HG02763 (cell line): ENCODE measurements at regions not wholly inside any gene's neighbourhood (a gene's known extent, or its start where the extent isn't known, plus 50 kb on each side); places are given as distances from the start of the nearest gene placed in this dataset.
"Not testable (repeated sequence)": the region's sequence is repeated elsewhere in the genome, so short reads cannot be mapped to it uniquely, and the experiment has no call there.

ENCODE experiments used
- ATAC-seq: cut with Tn5 transposase; IDR thresholded peaks from one replicate; pipeline ENCODE4 v1.9.1; 2021; ENCODE audit warnings: mild to moderate bottlenecking, moderate library complexity; ENCODE audit not compliant: unreplicated experiment

DNA sequence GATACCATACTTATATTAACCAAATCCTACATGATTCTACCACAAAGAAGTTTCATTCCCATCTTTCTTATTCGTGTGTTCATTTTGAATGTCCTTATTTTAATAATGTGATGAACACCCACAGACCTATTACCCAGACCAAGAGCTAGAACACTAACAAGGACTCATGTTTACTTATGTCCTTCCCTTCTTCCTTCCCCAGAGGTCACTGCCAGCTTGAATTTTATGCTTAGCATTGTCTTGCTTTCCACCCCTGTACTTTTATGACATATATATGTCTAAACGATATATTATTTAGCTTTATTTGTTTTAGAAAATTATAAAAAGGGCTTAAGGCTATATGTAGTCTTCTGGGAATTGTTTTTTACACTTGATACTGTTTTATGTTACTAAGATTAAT is 238.6 kb downstream of the LRIG3 start:
- no peak for ATAC-seq

DNA sequence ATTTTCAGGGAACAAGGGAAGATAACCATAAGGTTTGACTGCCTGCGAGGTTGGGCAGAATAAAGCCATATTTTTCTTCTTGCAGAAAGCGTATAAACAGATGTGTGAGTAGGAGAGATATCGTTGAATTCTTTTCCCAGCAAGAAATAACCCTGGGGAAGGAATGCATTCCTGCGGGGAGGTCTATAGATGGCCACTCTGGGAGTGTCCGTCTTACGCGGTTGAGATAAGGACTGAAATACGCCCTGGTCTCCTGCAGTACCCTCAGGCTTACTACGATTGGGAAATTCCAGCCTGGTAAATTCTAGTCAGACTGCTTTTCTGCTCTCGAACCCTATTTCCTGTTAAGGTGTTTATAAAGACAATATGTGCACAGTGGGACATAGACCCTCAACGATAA is 225.0 kb downstream of the LRIG3 start:
- ATAC-seq: no peak

DNA sequence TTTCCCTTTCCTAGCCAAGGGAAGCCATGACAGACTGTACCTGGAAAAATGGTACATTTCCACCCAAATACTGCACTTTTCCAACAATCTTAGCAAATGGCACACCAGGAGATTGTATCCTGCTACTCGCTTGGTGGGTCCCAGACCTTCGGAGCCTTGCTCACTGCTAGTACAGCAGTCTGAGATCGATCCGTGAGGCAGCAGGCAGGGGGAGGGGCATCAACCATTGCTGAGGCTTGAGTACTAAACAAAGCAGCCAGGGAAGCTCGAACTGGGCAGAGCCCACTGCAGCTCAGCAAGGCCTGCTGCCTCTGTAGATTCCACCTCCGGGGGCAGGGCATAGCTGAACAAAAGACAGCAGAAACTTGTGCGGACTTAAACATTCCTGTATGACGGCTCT is 218.8 kb downstream of the LRIG3 start:
- no peak for ATAC-seq

DNA sequence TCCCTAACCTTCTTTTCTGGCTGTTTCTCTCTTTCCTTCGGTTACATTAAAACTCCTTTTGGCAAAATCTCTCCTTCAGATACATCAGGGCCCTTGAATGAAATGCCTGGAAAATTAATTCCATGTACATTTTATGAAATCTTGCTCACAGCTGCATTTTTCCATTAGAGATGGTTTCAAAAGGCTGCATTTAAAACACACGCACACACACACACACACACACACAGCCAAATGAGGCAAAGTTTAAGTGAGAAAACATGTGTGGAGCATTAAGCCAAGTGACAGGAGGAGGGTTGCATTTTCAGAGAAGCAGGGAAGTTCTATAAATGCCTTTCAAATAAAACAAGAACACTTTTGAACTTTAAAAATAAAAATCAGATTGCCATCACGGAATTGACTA is 216.4 kb downstream of the LRIG3 start:
- no peak for ATAC-seq

GRCh38 chr12:58704770-58705169 is 215.5 kb downstream of the LRIG3 start:
- not testable (repeated sequence) for ATAC-seq

- no peak for ATAC-seq
Observed at GRCh38 chr12:58710901-58711300, 209.4 kb downstream of the LRIG3 start.

DNA sequence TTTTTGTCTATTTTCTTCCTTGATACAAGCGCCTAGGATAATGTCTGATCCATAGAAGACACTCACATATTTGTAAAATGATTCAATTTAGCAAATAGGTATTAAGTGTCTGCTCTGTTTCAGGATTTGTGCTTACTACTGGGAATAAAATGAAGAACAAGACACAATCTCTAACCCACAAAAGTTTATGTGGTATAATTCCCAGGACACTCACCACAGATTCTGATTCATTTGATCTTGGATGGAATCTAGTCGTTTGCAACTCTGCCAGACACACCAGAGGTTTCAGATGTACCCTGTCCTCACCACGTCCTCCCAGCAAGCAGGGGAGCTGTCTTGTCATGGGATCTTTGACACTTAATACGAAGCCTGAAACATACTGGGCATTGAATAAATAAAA is 208.3 kb downstream of the LRIG3 start:
- no peak for ATAC-seq

DNA sequence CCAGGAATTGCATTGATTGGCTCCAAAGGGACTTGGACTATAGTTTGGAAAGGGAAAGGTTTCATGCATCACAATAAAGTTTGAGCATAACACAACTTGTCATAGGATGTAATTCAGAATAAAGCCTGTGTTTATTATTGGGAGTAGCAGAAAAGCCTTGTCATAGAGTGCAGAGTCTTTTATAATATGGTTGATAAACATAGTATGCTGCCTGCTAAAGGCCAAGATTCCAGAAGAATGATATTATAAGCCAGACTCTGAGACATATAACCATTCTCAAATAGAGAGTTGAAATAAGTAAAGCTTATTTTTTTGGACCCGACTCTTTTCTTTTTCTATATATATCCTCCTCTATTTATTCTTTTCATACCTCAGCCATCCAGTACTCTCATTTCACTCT is 207.3 kb downstream of the LRIG3 start:
- ATAC-seq: no peak

GRCh38 chr12:58719161-58719560 is 201.1 kb downstream of the LRIG3 start:
- no peak for ATAC-seq

DNA sequence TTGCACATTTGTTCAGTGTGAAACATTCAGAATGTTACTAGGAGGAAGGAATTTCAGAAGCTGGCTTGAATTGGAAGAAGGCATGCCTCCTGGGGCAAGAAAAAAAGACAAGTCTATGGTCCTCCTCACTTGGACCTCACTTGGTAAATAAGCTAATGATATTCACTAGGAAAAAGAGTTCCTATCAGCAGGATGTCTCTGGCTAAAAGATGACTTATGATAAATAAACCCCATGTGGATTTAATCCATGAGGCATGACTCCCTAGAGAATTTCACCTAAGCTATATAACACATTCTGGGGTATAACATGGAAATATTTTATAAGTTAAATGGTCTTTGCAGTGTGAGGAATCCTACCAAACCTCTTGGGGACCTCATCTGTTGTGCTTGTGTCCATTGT is 199.9 kb downstream of the LRIG3 start:
- ATAC-seq: no peak

DNA sequence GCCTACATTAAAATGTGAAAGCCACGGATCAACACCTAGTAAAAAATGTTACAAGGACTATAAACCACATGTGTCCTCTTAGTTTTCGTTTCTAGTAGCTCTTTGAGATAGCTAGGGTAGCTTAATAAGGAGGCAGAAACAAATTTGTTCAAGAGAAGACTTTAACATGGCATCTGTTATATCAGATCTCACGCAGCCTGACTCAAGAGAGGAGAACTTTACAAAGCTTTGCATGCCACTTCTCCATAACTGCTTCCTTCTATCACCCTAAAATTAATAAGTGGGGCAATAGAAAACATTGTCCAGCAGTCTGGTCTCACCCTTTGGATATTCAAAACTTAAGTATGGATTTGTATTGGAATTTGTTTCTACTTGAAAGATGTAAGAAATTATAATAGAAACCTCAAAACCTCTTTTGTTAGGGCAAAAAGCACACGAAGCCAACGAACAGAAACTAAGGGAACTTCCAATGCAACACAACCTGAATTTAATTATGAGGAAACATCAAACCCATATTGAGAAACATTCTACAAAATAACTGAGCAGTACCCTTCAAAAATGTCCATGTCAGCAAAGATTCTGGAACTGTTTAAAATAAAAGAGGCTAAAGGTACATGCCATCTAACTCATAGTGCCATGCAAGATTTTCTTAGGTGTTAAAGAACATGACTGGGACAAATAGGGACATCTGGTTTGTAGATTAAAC is 194.8 kb downstream of the LRIG3 start:
- no peak for ATAC-seq

DNA sequence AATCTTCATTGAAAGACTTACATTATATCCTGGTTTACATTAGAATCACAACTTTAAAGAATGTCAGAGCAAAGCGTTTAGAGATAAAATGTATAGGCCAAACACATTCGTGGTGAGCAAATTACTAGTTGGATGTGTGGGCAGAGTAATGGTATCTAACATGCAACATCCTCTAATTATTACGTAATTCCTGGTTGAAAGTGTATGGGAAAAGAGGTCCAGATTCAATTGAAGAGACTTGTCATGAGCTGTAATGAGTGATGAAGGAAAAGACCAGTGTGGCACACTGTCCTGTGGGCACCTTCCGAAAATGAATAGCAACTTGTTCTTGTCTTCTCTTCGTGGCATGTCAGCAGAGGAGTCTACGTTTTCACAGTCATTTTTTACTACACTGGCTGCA is 192.8 kb downstream of the LRIG3 start:
- no peak for ATAC-seq

GRCh38 chr12:58728397-58728796 is 191.9 kb downstream of the LRIG3 start:
- ATAC-seq: no peak

DNA sequence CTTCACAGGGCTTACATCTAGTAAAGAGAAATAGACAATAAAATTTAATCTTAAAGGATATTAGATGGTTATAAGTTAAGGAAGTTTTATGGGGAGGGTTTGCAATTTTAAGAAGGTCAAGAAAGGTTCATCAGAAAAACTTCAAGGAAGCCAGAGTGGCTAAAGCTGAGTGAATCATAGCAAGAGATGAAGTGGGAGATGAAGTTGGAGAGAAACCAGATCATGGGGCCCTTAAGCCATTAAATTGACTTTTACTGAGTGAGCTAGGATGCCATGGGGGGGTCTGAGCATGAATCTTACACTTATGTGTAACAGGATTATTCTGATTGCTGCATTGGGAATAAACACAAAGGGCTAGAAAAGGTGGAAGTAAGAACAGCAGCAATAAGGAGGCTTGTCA is 189.2 kb downstream of the LRIG3 start:
- no peak for ATAC-seq

GRCh38 chr12:58732894-58733293 is 187.4 kb downstream of the LRIG3 start:
- ATAC-seq: no peak

DNA sequence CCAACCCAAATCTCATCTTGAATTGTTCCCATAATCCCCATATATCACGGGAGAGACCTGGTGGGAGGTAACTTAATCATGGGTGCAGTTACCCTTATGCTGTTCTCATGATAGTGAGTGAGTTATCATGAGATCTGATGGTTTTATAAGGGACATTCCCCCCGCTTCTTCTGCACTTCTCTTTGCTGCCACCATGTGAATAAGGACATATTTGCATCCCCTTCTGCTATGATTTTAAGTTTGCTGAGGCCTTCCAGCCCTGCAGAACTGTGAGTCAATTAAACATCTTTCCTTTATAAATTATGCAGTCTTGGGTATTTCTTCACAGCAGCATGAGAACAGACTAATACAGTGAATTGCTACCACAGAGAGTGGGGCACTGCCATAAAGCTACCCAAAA is 179.1 kb downstream of the LRIG3 start:
- no peak for ATAC-seq

- ATAC-seq: no peak
Observed at GRCh38 chr12:58745348-58746125, 174.8 kb downstream of the LRIG3 start.

GRCh38 chr12:58747533-58747932 is 172.8 kb downstream of the LRIG3 start:
- ATAC-seq: no peak

GRCh38 chr12:58750484-58750883 is 169.8 kb downstream of the LRIG3 start:
- ATAC-seq: no peak

DNA sequence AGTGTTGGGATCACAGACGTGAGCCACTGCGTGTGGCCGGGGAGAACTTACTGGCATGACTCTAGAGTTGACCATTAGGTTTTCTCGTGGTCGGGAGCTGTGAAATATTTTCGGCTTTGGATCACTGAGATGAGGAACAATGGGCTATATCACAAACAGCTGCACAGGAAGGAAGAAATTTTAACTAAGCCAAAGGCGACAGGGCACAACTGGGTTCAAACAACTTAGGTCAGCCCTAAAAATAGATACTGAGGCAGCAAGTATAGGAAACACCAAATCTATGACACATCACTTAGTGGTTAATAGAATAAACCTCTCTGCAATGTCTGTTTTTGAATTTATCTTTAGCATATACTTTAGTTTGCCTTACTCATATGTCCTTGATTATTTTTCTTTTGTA is 162.9 kb downstream of the LRIG3 start:
- no peak for ATAC-seq

GRCh38 chr12:58759745-58760144 is 160.6 kb downstream of the LRIG3 start:
- not testable (repeated sequence) for ATAC-seq

DNA sequence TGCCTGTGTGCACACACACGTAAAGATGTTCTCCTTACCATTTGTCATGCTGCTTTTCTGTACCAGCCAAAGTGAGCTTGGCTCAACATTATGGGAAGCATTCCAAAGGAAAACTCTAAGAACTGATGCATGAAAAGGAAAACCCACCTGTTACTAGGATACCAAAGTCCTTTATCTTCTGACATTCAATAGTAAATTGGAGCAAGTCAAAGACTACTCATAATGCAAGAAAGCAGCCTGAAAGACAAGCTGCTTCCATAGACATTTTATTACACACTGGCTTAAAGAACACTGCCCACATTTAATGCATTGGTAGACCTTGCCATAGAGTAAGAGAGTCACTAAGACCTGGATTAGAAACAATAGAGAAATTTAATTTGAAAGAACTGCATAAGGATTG is 159.0 kb downstream of the LRIG3 start:
- ATAC-seq: no peak
